Smooth muscle cell (in vitro differentiated cells): ENCODE measurements at regions not wholly inside any gene's neighbourhood (a gene's known extent, or its start where the extent isn't known, plus 50 kb on each side); places are given as distances from the start of the nearest gene placed in this dataset.
A peak's percentile ranks its signal among the peaks of the same experiment; 100 is the strongest.

Experiments
- DNase-seq: peaks from one replicate; lab custom pipeline; 2025; ENCODE audit not compliant: unreplicated experiment; lab: John Stamatoyannopoulos, UW
- H2AFZ ChIP-seq: fragments of 200-600 bp; sonication (generic); 2 replicates; pipeline ENCODE4 v1.6.0; 2016; ENCODE audit warnings: antibody characterized with exemption, low read depth, mild to moderate bottlenecking
- H3F3A ChIP-seq: fragments of 200-600 bp; sonication (generic); 2 replicates; pipeline ENCODE4 v1.6.0; 2017; ENCODE audit warnings: antibody characterized with exemption, low read depth
- H3K27ac ChIP-seq: fragments of 200-600 bp; sonication (generic); 2 replicates; pipeline ENCODE4 v1.5.1; 2016; ENCODE audit warnings: low read depth, mild to moderate bottlenecking
- H3K27me3 ChIP-seq: fragments of 200-600 bp; sonication (generic); 2 replicates; pipeline ENCODE4 v1.6.1; 2016; ENCODE audit warnings: low read depth, mild to moderate bottlenecking
- H3K36me3 ChIP-seq: fragments of 200-600 bp; sonication (generic); 2 replicates; pipeline ENCODE4 v1.5.1; 2016; ENCODE audit warnings: low read depth
- H3K4me1 ChIP-seq: fragments of 200-600 bp; sonication (generic); 2 replicates; pipeline ENCODE4 v1.5.1; 2016; ENCODE audit warnings: low read depth
- H3K4me2 ChIP-seq: fragments of 200-600 bp; sonication (generic); 2 replicates; pipeline ENCODE4 v1.6.0; 2016; ENCODE audit warnings: mild to moderate bottlenecking
- H3K4me3 ChIP-seq: fragments of 200-600 bp; sonication (generic); 2 replicates; pipeline ENCODE4 v1.5.1; 2016; ENCODE audit warnings: mild to moderate bottlenecking
- H3K79me2 ChIP-seq: fragments of 200-600 bp; sonication (generic); 2 replicates; pipeline ENCODE4 v1.6.0; 2016; ENCODE audit warnings: low read depth, mild to moderate bottlenecking
- H3K9ac ChIP-seq: fragments of 200-600 bp; sonication (generic); 2 replicates; pipeline ENCODE4 v1.6.0; 2016; ENCODE audit warnings: low read depth
- H3K9me3 ChIP-seq: fragments of 200-600 bp; sonication (generic); replicated peaks from 2 replicates; pipeline ENCODE4 v1.5.1; 2016; ENCODE audit warnings: low read depth
- H4K20me1 ChIP-seq: fragments of 200-600 bp; sonication (generic); 2 replicates; pipeline ENCODE4 v1.6.0; 2016; ENCODE audit warnings: low read depth
- CTCF ChIP-seq: fragments of 200-600 bp; sonication (generic); IDR thresholded peaks from 2 replicates; pipeline ENCODE4 v1.5.1; 2017; ENCODE audit warnings: borderline replicate concordance, mild to moderate bottlenecking, antibody characterized with exemption; ENCODE audit not compliant: insufficient read depth, poor library complexity, severe bottlenecking
- WGBS: methylation state at CpG from one replicate; pipeline ENCODE4 v1.1.7; 2016; ENCODE audit warnings: low lambda C conversion rate; 5-methylcytosine and 5-hydroxymethylcytosine counted together

- TF ChIP-seq CTCF = no peak
- Histone ChIP-seq H3K27ac (no peak overlapping the region), H3K36me3 (no peaks in the 10 kb centered on the region)
Measured at GRCh38 chr16:64158941-64159588, 962.8 kb downstream of the CDH11 start.

GRCh38 chr16:64153718-64154117, 968.1 kb downstream of the CDH11 start:
- WGBS = 48% methylated on average over 3 of the region's 3 CpGs
- Histone ChIP-seq H3K4me2 (peak overlapping the region; percentile 60), H3K36me3 (no peaks in the 10 kb centered on the region), H3K9ac (peak overlapping the region; percentile 72), H3K4me1 (no peaks in the 10 kb centered on the region), H2AFZ (no peak overlapping the region), H3K27me3 (no peaks in the 10 kb centered on the region), H3K79me2 (no peaks in the 10 kb centered on the region), H3K9me3 (no peaks in the 10 kb centered on the region), H3K27ac (peak overlapping the region; percentile 97), H4K20me1 (no peaks in the 10 kb centered on the region), H3K4me3 (no peak overlapping the region), H3F3A (peaks cover 10% of the 10 kb centered on the region)
- DNase-seq = no peak
- no peak for TF ChIP-seq CTCF

More at GRCh38 chr16:64158941-64159588, 962.8 kb downstream of the CDH11 start:
- no peaks in the 10 kb centered on the region for H3K4me1 ChIP-seq
- H3K9me3 ChIP-seq = no peaks in the 10 kb centered on the region
- no peak overlapping the region for H3K4me3 ChIP-seq
- H3K27me3 ChIP-seq = no peaks in the 10 kb centered on the region
- no peaks in the 10 kb centered on the region for H3K79me2 ChIP-seq
- no peaks in the 10 kb centered on the region for H4K20me1 ChIP-seq
- no peak overlapping the region for H2AFZ ChIP-seq
- no peak overlapping the region for H3K4me2 ChIP-seq
- 95% methylated on average over 2 of the region's 2 CpGs for WGBS
- H3K9ac ChIP-seq = no peak overlapping the region
- H3F3A ChIP-seq = no peaks in the 10 kb centered on the region
- DNase-seq = no peak

- H3K4me3 ChIP-seq = no peak overlapping the region
- peak overlapping the region; percentile 72 for H3K9ac ChIP-seq
- H3K4me2 ChIP-seq = peak overlapping the region; percentile 60
- no peak overlapping the region for H2AFZ ChIP-seq
- DNase-seq = no peak
- H3K79me2 ChIP-seq = no peaks in the 10 kb centered on the region
- 40% methylated on average over 5 of the region's 5 CpGs for WGBS
- no peaks in the 10 kb centered on the region for H3K4me1 ChIP-seq
- no peaks in the 10 kb centered on the region for H3K27me3 ChIP-seq
- H4K20me1 ChIP-seq = no peaks in the 10 kb centered on the region
- H3K27ac ChIP-seq = peak overlapping the region; percentile 97
- H3K9me3 ChIP-seq = no peaks in the 10 kb centered on the region
- peaks cover 3% of the 10 kb centered on the region for H3K36me3 ChIP-seq
- peaks cover 10% of the 10 kb centered on the region for H3F3A ChIP-seq
- TF ChIP-seq CTCF = no peak
Measured at GRCh38 chr16:64151990-64152767, 969.7 kb downstream of the CDH11 start.
